Stimulated activated CD4-positive, alpha-beta T cell treated with anti-CD3 and anti-CD28 coated beads, Interleukin-1b, Interleukin-23, amount 100 ng/mL, for 48 hours (primary cell): ENCODE measurements at regions not wholly inside any gene's neighbourhood (a gene's known extent, or its start where the extent isn't known, plus 50 kb on each side); places are given as distances from the start of the nearest gene placed in this dataset.
"Not testable (repeated sequence)": the region's sequence is repeated elsewhere in the genome, so short reads cannot be mapped to it uniquely, and the experiment has no call there.

Experiments
- DNase-seq: peaks from one replicate; pipeline ENCODE4 v3.0.0-alpha.2; 2020

DNA sequence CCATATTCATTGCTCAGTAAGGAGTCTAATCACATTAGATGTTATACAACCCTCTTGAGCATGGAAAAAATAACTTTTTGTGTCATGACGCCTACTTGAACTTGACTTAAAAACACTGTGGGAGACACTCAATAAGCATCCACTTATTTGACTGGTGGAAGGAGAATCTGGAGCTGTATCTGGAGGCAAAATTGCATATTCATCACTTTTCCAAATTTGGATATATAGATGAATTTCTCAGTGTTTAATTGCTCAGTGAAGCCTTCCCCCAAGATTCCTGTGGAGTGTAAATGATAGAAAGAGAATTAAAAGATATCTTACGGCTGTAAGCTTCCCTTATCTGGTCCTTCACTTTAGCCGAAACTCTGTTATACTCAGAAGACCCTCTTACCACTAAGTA lies 610.7 kb upstream of the ADGRL2 start:
- DNase-seq, result no peak

GRCh38 chr1:81187635-81188034 lies 613.1 kb upstream of the ADGRL2 start:
- no peak for DNase-seq

GRCh38 chr1:81186261-81186660 lies 614.5 kb upstream of the ADGRL2 start:
- no peak for DNase-seq

DNA sequence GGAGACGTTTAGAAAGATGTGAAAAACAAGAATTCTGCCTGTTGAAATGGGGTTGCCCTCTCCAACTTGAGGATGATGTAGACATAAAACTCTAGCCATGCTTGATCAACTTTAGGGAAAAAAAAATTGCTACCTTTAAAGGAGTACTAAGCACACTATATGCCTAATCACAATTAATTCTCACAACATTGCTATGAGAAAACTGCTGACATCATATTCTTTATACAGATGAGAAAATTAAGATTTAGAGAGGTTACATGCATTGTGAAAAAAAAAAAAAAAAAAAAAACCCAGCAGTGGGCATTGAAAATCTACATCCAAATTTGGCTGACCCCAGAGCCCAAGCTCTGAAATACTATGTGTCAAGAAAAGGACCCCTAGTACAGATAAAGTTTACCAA lies 617.2 kb upstream of the ADGRL2 start:
- no peak for DNase-seq

GRCh38 chr1:81183051-81183450 lies 617.7 kb upstream of the ADGRL2 start:
- DNase-seq, result no peak

DNA sequence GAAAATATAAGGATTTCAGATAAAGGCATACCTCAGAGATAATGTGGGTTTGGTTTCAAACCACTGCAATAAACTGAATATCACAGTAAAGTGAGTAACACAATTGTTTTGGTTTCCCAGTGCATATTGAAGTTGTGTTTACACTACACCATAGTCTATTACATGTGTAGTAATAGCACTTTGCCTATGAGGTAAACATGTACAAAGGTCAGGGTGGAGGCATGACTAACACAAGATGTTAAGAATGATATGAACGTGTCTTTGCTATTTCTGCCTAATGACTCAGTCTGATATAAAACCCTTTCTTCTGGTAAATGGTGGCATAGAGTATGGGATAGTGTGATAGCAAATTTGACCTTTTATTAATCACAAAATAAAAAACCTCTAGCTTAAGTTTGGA lies 621.5 kb upstream of the ADGRL2 start:
- DNase-seq, result no peak

GRCh38 chr1:81178431-81179093 lies 622.2 kb upstream of the ADGRL2 start:
- not testable (repeated sequence) for DNase-seq

GRCh38 chr1:81174811-81175476 lies 625.8 kb upstream of the ADGRL2 start:
- no peak for DNase-seq

GRCh38 chr1:81174052-81174451 lies 626.7 kb upstream of the ADGRL2 start:
- no peak for DNase-seq

- DNase-seq, result no peak
These were observed 628.3 kb upstream of the ADGRL2 start for GRCh38 chr1:81172483-81172882.

- no peak for DNase-seq
These were observed 630.0 kb upstream of the ADGRL2 start for GRCh38 chr1:81170721-81171120.

DNA sequence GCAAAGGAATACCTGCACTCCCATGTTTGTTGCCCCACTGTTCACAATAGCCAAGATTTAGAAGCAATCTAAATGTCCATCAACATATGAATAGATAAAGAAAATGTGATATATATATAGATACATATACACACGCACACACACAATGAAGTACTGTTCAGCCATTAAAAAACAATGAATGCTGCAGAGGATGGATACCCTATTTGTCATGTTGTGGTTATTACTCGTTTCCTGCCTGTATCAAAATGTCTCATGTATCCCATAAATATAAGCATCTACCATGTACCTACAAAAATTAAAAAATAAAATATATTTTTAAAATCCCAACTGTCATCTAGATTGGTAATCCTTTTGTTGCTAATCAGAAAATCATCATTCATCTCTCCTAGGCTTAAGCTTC lies 634.8 kb upstream of the ADGRL2 start:
- DNase-seq, result no peak

DNA sequence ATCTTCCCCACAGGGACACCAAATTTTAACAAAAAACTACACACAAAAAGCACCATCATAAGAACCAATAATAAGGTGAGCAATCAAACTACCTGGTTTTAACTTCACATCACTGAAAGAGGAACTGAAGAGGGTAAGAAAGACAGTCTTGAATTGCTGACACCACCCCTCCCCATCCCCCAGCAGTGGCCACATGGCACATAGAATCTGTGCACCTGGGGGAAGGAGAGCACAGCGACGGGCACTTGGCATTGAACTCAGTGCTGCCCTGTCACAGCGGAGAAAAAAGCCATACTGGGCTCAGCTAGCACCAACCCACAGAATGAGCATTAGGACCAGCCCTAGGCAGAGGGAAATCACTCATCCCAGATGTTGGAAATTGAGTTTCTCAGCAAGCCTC lies 640.0 kb upstream of the ADGRL2 start:
- no peak for DNase-seq

DNA sequence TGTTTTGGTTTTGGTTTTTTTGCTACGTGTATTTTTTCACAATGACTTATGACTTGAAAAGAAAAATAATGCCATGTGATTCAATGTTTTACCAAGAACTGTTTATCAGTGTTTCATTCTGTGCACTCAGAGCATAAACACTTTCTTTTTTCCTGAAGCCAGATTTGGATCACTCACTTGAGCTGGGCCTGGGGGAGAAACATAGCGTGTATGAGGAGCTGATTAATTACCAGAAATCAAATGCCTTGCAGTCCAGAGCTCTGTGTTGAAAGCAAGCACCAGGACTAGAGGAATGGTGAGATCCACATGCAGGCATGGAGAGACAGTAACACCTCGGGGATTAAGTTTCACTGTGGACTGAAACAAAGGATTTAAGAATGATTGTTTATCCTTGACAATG lies 642.1 kb upstream of the ADGRL2 start:
- DNase-seq, result no peak

- no peak for DNase-seq
These were observed 643.0 kb upstream of the ADGRL2 start for GRCh38 chr1:81157686-81158085.

DNA sequence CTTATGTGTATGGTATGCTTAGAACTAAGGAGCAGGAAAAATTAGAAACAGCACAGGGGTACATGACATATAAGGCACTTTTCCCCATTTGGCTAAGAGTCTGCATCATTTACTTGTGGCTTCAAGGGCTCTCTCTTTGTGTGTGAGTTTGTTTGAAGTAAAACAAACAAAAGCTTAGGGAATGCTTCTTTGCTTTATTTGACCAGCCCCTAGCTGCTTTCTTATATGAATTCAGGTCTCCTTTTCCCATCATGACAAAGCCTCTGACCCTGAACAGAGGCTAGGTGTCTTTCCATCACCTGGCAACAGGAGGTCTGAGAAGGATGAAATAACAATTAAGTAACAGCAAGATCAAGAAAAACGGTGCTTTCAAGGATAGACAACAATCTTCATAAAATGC lies 643.8 kb upstream of the ADGRL2 start:
- DNase-seq, result no peak

DNA sequence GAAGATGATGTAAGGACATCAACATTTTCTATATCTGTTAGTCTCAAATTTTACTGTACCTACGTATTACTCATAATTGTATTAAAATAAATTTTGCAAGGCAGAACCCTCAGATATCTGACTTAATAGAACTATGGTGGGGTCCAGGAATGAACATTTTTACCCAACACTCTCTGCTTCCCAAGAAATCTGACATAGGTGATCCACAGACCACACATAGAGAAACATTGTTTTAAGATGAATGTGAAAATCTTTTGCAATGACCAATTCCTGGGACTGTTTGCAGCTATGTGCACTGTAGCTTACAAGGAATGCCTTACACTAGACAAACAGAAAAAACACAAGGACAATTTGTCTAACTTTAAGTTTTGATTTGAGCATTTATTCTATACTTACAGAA lies 645.6 kb upstream of the ADGRL2 start:
- DNase-seq, result no peak

DNA sequence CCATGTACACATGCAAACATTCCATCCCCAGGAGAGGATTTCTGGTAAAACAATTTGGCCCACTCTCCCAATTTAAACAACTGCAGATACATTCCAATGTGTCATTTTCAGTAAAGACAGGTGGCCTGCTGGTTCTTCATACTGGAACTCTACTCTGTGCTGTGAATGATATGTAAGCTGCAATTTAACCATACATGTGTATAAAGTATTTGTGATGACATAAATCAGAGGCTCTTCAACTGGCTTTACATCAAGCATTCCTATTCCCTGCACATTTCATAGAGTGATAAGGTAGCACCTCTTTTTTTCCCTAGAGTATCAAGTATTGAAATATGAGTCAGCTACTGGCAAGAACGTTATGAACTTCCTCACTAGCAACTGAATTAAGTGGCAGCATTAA lies 649.5 kb upstream of the ADGRL2 start:
- no peak for DNase-seq

DNA sequence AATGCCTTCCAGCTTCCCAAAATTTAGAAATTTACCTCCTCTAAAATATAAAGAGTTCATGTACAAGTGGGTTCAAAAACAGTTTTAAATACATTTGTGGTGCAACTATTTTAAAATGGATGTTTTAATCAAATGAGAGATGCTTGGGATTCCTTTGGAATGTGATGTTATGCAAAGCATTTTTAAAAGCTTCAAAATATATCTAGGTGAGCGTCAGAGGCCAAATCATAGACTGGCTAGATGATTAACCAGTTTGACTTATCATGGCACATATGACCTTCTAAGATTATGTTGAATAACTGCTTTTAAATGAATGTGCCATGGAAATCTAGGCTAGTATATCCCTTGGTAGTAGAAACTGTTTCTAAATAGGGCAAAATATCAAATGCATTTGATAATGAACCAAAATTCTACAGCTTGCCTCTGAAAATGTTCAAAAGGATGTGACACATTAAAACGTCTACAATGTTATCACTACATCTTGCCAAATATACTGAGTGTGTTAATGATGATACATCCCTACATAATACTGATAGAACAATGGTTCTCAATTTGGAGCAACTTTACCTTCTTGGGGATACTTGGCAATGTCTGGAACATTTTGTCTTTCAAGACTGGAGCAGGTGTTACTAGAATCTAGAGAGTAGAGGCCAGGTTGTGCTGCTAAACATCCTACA lies 650.9 kb upstream of the ADGRL2 start:
- no peak for DNase-seq

GRCh38 chr1:81144240-81144825 lies 656.4 kb upstream of the ADGRL2 start:
- DNase-seq, result no peak

GRCh38 chr1:81142099-81142826 lies 658.5 kb upstream of the ADGRL2 start:
- no peak for DNase-seq

DNA sequence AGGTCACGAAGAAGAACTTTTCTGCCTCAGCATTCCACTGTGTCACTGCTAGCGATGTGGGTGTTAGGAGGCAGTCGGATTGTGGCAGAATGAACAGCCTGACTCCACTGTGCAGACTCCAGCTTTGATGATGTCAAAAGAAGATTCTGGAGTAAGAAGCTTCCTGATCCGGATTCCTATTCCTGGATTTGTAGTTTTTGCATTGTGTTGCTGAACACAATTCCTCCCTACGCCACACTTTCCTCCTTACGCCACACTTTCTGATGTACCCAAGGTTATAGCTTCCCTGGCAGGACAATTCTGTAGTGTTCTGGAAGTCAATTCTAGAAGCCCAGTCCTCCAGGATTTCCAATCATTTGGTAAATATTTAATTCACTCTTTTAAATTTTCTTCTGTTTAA lies 665.2 kb upstream of the ADGRL2 start:
- no peak for DNase-seq

- no peak for DNase-seq
These were observed 671.0 kb upstream of the ADGRL2 start for GRCh38 chr1:81129776-81130175.
